NT2/D1 (cell line): ENCODE measurements at regions not wholly inside any gene's neighbourhood (a gene's known extent, or its start where the extent isn't known, plus 50 kb on each side); places are given as distances from the start of the nearest gene placed in this dataset.
A peak's percentile ranks its signal among the peaks of the same experiment; 100 is the strongest.

Experiments
- DNase-seq: peaks from one replicate; pipeline ENCODE4 v3.0.0-alpha.2; 2011; ENCODE audit warnings: low read depth, low spot score
- H3K27me3 ChIP-seq: 2 replicates; pipeline ENCODE4 v1.6.0; 2011; ENCODE audit warnings: mild to moderate bottlenecking; ENCODE audit not compliant: insufficient read length, insufficient read depth
- H3K36me3 ChIP-seq: 2 replicates; pipeline ENCODE4 v1.6.1; 2011; ENCODE audit warnings: mild to moderate bottlenecking, low read length, mixed read lengths; ENCODE audit not compliant: insufficient read depth, insufficient read length
- H3K4me1 ChIP-seq: 2 replicates; pipeline ENCODE4 v1.5.1; 2011; ENCODE audit not compliant: insufficient read depth, insufficient read length
- H3K4me3 ChIP-seq: 2 replicates; pipeline ENCODE4 v1.5.1; 2011; ENCODE audit warnings: low read depth; ENCODE audit not compliant: insufficient read length
- H3K9ac ChIP-seq: 2 replicates; pipeline ENCODE4 v1.6.0; 2011; ENCODE audit warnings: low read depth; ENCODE audit not compliant: insufficient read length
- H3K9me3 ChIP-seq: 2 replicates; pipeline ENCODE4 v1.5.1; 2011; ENCODE audit warnings: mild to moderate bottlenecking, low read length; ENCODE audit not compliant: insufficient read depth
- SUZ12 ChIP-seq: IDR thresholded peaks from 2 replicates; pipeline ENCODE4 v1.6.1; 2011; ENCODE audit not compliant: insufficient read length, insufficient read depth; ENCODE audit errors: extremely low read depth
- YY1 ChIP-seq: IDR thresholded peaks from 2 replicates; pipeline ENCODE4 v1.6.1; 2011; ENCODE audit not compliant: insufficient read length, insufficient read depth
- ZNF274 ChIP-seq: IDR thresholded peaks from 2 replicates; pipeline ENCODE4 v1.6.1; 2011; ENCODE audit warnings: mild to moderate bottlenecking, low read depth, low read length

GRCh38 chr9:95769473-95769872 lies 106.0 kb upstream of the ERCC6L2 start:
- peaks cover 8% of the 10 kb centered on the region for H3K4me1 ChIP-seq
- TF ChIP-seq SUZ12, result no peak
- no peak for TF ChIP-seq ZNF274
- TF ChIP-seq YY1, result no peak
- H3K27me3 ChIP-seq, result peaks cover 12% of the 10 kb centered on the region
- H3K36me3 ChIP-seq, result peaks cover 3% of the 10 kb centered on the region
- 0 out of 2 replicates have a peak, but pooled peaks cover 3% of the 10 kb centered on the region for H3K9me3 ChIP-seq
- DNase-seq, result no peak
- H3K9ac ChIP-seq, result no peak overlapping the region
- H3K4me3 ChIP-seq, result no peak overlapping the region

GRCh38 chr9:95766906-95767305 lies 108.6 kb upstream of the ERCC6L2 start:
- Histone ChIP-seq H3K36me3 (peaks cover 3% of the 10 kb centered on the region), H3K4me1 (peaks cover 13% of the 10 kb centered on the region), H3K9me3 (0 out of 2 replicates have a peak, but pooled peaks cover 3% of the 10 kb centered on the region), H3K4me3 (no peak overlapping the region), H3K27me3 (peaks cover 12% of the 10 kb centered on the region), H3K9ac (no peak overlapping the region)
- peak; percentile 67 for DNase-seq
- TF ChIP-seq ZNF274 (no peak), YY1 (no peak), SUZ12 (no peak)

GRCh38 chr9:95764533-95765319 lies 110.8 kb upstream of the ERCC6L2 start:
- no peak overlapping the region for H3K9ac ChIP-seq
- H3K27me3 ChIP-seq, result peaks cover 7% of the 10 kb centered on the region
- H3K36me3 ChIP-seq, result peaks cover 3% of the 10 kb centered on the region
- 0 out of 2 replicates have a peak, but pooled peaks cover 3% of the 10 kb centered on the region for H3K9me3 ChIP-seq
- no peak for TF ChIP-seq SUZ12
- no peak for TF ChIP-seq YY1
- no peak for TF ChIP-seq ZNF274
- no peak for DNase-seq
- no peak overlapping the region for H3K4me3 ChIP-seq
- H3K4me1 ChIP-seq, result peaks cover 13% of the 10 kb centered on the region

- Histone ChIP-seq H3K36me3 (no peaks in the 10 kb centered on the region), H3K4me3 (no peak overlapping the region), H3K9me3 (no peaks in the 10 kb centered on the region), H3K27me3 (no peaks in the 10 kb centered on the region), H3K9ac (no peak overlapping the region), H3K4me1 (peaks cover 13% of the 10 kb centered on the region)
- DNase-seq, result no peak
- TF ChIP-seq YY1 (no peak), ZNF274 (no peak), SUZ12 (no peak)
Measured at GRCh38 chr9:95763983-95764382, 111.5 kb upstream of the ERCC6L2 start.

GRCh38 chr9:95763006-95763405 lies 112.5 kb upstream of the ERCC6L2 start:
- peaks cover 13% of the 10 kb centered on the region for H3K4me1 ChIP-seq
- no peaks in the 10 kb centered on the region for H3K27me3 ChIP-seq
- no peaks in the 10 kb centered on the region for H3K36me3 ChIP-seq
- H3K9me3 ChIP-seq, result no peaks in the 10 kb centered on the region
- H3K9ac ChIP-seq, result no peak overlapping the region
- no peak overlapping the region for H3K4me3 ChIP-seq
- TF ChIP-seq ZNF274, result no peak
- no peak for TF ChIP-seq SUZ12
- no peak for TF ChIP-seq YY1
- no peak for DNase-seq

- no peaks in the 10 kb centered on the region for H3K9me3 ChIP-seq
- peaks cover 13% of the 10 kb centered on the region for H3K4me1 ChIP-seq
- TF ChIP-seq SUZ12 (no peak), YY1 (no peak), ZNF274 (no peak)
- H3K27me3 ChIP-seq, result no peaks in the 10 kb centered on the region
- no peak for DNase-seq
- H3K4me3 ChIP-seq, result no peak overlapping the region
- H3K9ac ChIP-seq, result no peak overlapping the region
- H3K36me3 ChIP-seq, result no peaks in the 10 kb centered on the region
Measured at GRCh38 chr9:95762322-95762721, 113.2 kb upstream of the ERCC6L2 start.

- Histone ChIP-seq H3K4me3 (no peak overlapping the region), H3K9me3 (no peaks in the 10 kb centered on the region), H3K9ac (no peak overlapping the region), H3K27me3 (no peaks in the 10 kb centered on the region), H3K36me3 (no peaks in the 10 kb centered on the region), H3K4me1 (peaks cover 5% of the 10 kb centered on the region)
- DNase-seq, result no peak
- no peak for TF ChIP-seq YY1
- TF ChIP-seq SUZ12, result no peak
- no peak for TF ChIP-seq ZNF274
Measured at GRCh38 chr9:95760791-95761190, 114.7 kb upstream of the ERCC6L2 start.
